ENCODE measurements at regions not wholly inside any gene's neighbourhood (a gene's known extent, or its start where the extent isn't known, plus 50 kb on each side); places are given as distances from the start of the nearest gene placed in this dataset.

GRCh38 chr19:30320916-30321315, 51.3 kb upstream of the ZNF536 start:
- no peaks in the 10 kb centered on the region for H3K9me3 ChIP-seq (ENCODE audit: low read depth, low read length, poor library complexity, severe bottlenecking)
- no peak overlapping the region for H3K27ac ChIP-seq (ENCODE audit: low read depth, low read length, poor library complexity, severe bottlenecking)
- no TSS peak for BruUV-seq (replicated peaks)
- no peak overlapping the region for H3K4me3 ChIP-seq (ENCODE audit: low read depth, low read length, poor library complexity, severe bottlenecking)
- H3K27me3 ChIP-seq (replicated peaks; ENCODE audit: insufficient read depth, low read depth, low read length, poor library complexity) = no peaks in the 10 kb centered on the region
- H3K36me3 ChIP-seq (ENCODE audit: insufficient read depth, low read length, poor library complexity, severe bottlenecking) = no peaks in the 10 kb centered on the region
- TF ChIP-seq, protein P1, sequence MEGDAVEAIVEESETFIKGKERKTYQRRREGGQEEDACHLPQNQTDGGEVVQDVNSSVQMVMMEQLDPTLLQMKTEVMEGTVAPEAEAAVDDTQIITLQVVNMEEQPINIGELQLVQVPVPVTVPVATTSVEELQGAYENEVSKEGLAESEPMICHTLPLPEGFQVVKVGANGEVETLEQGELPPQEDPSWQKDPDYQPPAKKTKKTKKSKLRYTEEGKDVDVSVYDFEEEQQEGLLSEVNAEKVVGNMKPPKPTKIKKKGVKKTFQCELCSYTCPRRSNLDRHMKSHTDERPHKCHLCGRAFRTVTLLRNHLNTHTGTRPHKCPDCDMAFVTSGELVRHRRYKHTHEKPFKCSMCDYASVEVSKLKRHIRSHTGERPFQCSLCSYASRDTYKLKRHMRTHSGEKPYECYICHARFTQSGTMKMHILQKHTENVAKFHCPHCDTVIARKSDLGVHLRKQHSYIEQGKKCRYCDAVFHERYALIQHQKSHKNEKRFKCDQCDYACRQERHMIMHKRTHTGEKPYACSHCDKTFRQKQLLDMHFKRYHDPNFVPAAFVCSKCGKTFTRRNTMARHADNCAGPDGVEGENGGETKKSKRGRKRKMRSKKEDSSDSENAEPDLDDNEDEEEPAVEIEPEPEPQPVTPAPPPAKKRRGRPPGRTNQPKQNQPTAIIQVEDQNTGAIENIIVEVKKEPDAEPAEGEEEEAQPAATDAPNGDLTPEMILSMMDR (conservative IDR thresholded peaks at IDR 0.05; ENCODE audit: low read depth, low read length) = no peak
- no peak for TF ChIP-seq EZH2 (IDR thresholded peaks at IDR 0.05; ENCODE audit: borderline replicate concordance, low read depth, low read length, poor library complexity, severe bottlenecking)
- POLR2A ChIA-PET (ENCODE audit: low non-redundant PET) = no interaction called here
- H3K4me1 ChIP-seq (ENCODE audit: insufficient read depth, low read length, poor library complexity, severe bottlenecking) = no peaks in the 10 kb centered on the region
- DNase-seq (ENCODE audit: low spot score) = no peak
- intact Hi-C loops (cut with micrococcal nuclease; ENCODE audit: unreplicated experiment) = no loop called here
- CTCF ChIA-PET = no interaction called here
